CD1c-positive myeloid dendritic cell (primary cell): ENCODE measurements at regions not wholly inside any gene's neighbourhood (a gene's known extent, or its start where the extent isn't known, plus 50 kb on each side); places are given as distances from the start of the nearest gene placed in this dataset.

ENCODE experiments used
- DNase-seq: peaks from one replicate; pipeline ENCODE4 v3.0.0-alpha.2; 2016; ENCODE audit errors: extremely low spot score

- DNase-seq, result peak; percentile 4
Measured at GRCh38 chrX:102067966-102068723, 57.3 kb upstream of the TCEAL2 start.

GRCh38 chrX:102063445-102064074 lies 61.9 kb upstream of the TCEAL2 start:
- no peak for DNase-seq

- no peak for DNase-seq
Measured at GRCh38 chrX:102044496-102044895, 81.0 kb upstream of the TCEAL2 start.

GRCh38 chrX:102043380-102043779 lies 82.1 kb upstream of the TCEAL2 start:
- no peak for DNase-seq

- no peak for DNase-seq
Measured at GRCh38 chrX:102042372-102043325, 82.8 kb upstream of the TCEAL2 start.

GRCh38 chrX:102029026-102029425 lies 96.5 kb upstream of the TCEAL2 start:
- no peak for DNase-seq

GRCh38 chrX:102018208-102018607 lies 86.4 kb upstream of the ZMAT1 start:
- DNase-seq, result no peak

- DNase-seq, result no peak
Measured at GRCh38 chrX:102008901-102009300, 77.1 kb upstream of the ZMAT1 start.

- DNase-seq, result no peak
Measured at GRCh38 chrX:101999644-102000539, 68.1 kb upstream of the ZMAT1 start.

- DNase-seq, result no peak
Measured at GRCh38 chrX:101993335-101993734, 61.5 kb upstream of the ZMAT1 start.

GRCh38 chrX:101986586-101986985 lies 54.8 kb upstream of the ZMAT1 start:
- no peak for DNase-seq
